NCI-H1417 treated with DMSO at 0.1 percent for 48 hours (cell line): ENCODE measurements at regions not wholly inside any gene's neighbourhood (a gene's known extent, or its start where the extent isn't known, plus 50 kb on each side); places are given as distances from the start of the nearest gene placed in this dataset.

ENCODE experiments used
- DNase-seq: peaks from one replicate; lab custom pipeline; 2025; lab: John Stamatoyannopoulos, UW

GRCh38 chr15:79230766-79231165 lies 51.8 kb upstream of the ANKRD34C start:
- no peak for DNase-seq

- DNase-seq: no peak
Measured at GRCh38 chr15:79222808-79223207, 59.7 kb upstream of the ANKRD34C start.

- DNase-seq: no peak
Measured at GRCh38 chr15:79221696-79222095, 60.8 kb upstream of the ANKRD34C start.

GRCh38 chr15:79219393-79220056 lies 63.0 kb upstream of the ANKRD34C start:
- no peak for DNase-seq

GRCh38 chr15:79218588-79219200 lies 63.8 kb upstream of the ANKRD34C start:
- no peak for DNase-seq

GRCh38 chr15:79213650-79214049 lies 68.9 kb upstream of the ANKRD34C start:
- DNase-seq: no peak

- DNase-seq: no peak
Measured at GRCh38 chr15:79212589-79213157, 69.8 kb upstream of the ANKRD34C start.

GRCh38 chr15:79211481-79211880 lies 71.0 kb upstream of the ANKRD34C start:
- no peak for DNase-seq

- no peak for DNase-seq
Measured at GRCh38 chr15:79209690-79210089, 72.8 kb upstream of the ANKRD34C start.

- DNase-seq: no peak
Measured at GRCh38 chr15:79209116-79209515, 73.4 kb upstream of the ANKRD34C start.

GRCh38 chr15:79208179-79208578 lies 74.3 kb upstream of the ANKRD34C start:
- DNase-seq: no peak

- no peak for DNase-seq
Measured at GRCh38 chr15:79206940-79207339, 75.6 kb upstream of the ANKRD34C start.

GRCh38 chr15:79204886-79205675 lies 77.4 kb upstream of the ANKRD34C start:
- no peak for DNase-seq

GRCh38 chr15:79198461-79198860 lies 84.1 kb upstream of the ANKRD34C start:
- no peak for DNase-seq

GRCh38 chr15:79197285-79197684 lies 85.2 kb upstream of the ANKRD34C start:
- no peak for DNase-seq

- DNase-seq: no peak
Measured at GRCh38 chr15:79195802-79196201, 86.7 kb upstream of the ANKRD34C start.

- DNase-seq: no peak
Measured at GRCh38 chr15:79195239-79195638, 87.3 kb upstream of the ANKRD34C start.

- DNase-seq: no peak
Measured at GRCh38 chr15:79194386-79194785, 88.1 kb upstream of the ANKRD34C start.

- no peak for DNase-seq
Measured at GRCh38 chr15:79193549-79193948, 89.0 kb upstream of the ANKRD34C start.

GRCh38 chr15:79193103-79193502 lies 89.4 kb upstream of the ANKRD34C start:
- peak; percentile 43 for DNase-seq

GRCh38 chr15:79192462-79193036 lies 90.0 kb upstream of the ANKRD34C start:
- peak; percentile 66 for DNase-seq

- DNase-seq: peak; percentile 26
Measured at GRCh38 chr15:79190093-79190492, 92.4 kb upstream of the ANKRD34C start.
